RKO (cell line): ENCODE measurements at regions not wholly inside any gene's neighbourhood (a gene's known extent, or its start where the extent isn't known, plus 50 kb on each side); places are given as distances from the start of the nearest gene placed in this dataset.
"Not testable (repeated sequence)": the region's sequence is repeated elsewhere in the genome, so short reads cannot be mapped to it uniquely, and the experiment has no call there.

Experiments
- DNase-seq: peaks from one replicate; pipeline ENCODE4 v3.0.0-alpha.2; 2016; ENCODE audit warnings: low spot score

DNA sequence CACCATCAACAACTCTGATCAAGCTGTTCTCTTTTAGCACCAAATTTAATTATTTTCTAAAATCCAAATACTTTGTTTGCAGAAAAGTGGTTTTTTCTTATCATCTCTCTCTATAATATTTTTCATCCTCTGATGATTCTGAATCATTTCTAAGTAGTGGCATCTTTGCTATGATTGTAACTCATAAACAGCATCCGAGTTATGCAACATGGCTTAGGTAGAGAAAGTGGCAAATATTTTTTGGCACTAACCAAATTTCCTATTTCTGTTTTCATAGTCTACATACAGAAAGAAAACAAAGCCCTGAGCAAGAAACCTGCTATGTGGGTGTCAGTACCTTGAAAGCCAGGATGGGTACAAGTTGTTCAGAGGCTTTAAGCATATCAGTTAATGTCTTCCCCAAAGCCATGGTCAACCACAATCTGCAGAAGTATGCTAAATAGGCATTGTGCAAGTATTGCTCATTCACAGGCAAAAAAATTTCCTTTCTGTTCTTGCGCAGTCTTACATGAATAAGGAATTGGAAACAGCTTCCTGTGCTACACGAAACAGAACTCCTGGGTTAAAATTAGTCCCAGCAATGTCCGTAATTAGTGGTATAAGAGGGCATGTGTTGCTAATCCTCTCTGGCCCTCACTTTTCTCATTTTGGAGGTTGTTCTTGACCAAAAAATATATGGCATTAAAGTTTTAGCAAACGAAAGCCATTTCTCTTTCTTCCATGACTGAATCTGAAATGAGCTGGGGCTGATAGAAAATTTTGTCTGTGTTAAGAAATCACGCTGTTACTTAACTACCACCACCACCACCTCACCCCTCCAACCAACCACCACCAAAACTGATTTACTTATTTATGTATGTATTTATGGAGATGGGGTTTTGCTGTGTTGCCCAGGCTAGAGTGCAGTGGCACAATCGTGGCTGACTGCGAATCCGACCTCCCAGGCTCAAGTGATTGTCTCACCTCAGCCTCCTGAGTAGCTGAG lies 325.6 kb upstream of the MAGI2 start:
- DNase-seq, result no peak

GRCh38 chr7:79775911-79776310 lies 322.4 kb upstream of the MAGI2 start:
- no peak for DNase-seq

DNA sequence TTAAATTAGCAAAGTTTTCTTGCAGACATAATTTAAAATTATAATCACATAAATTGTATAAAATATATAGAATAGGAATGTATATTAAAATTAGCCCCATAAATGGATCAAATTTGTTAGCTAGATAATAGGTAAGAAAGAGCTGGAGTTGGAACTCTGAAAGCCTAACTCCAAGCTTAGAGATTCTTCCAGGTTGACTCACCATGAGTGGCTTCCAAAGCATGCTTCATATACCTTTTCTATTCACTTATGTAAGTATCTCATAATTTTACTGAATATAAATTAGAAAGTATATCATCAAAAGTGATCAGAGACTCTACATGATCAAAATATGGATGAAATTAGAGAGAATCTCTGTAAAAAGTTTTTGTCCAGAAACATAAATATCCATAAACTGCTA lies 320.7 kb upstream of the MAGI2 start:
- DNase-seq, result no peak

- DNase-seq, result no peak
Observed at GRCh38 chr7:79770970-79771369, 317.5 kb upstream of the MAGI2 start.

- no peak for DNase-seq
Observed at GRCh38 chr7:79770063-79770462, 316.6 kb upstream of the MAGI2 start.

- not testable (repeated sequence) for DNase-seq
Observed at GRCh38 chr7:79767876-79768560, 314.6 kb upstream of the MAGI2 start.

- DNase-seq, result not testable (repeated sequence)
Observed at GRCh38 chr7:79767192-79767591, 313.7 kb upstream of the MAGI2 start.

- no peak for DNase-seq
Observed at GRCh38 chr7:79761876-79762429, 308.5 kb upstream of the MAGI2 start.

DNA sequence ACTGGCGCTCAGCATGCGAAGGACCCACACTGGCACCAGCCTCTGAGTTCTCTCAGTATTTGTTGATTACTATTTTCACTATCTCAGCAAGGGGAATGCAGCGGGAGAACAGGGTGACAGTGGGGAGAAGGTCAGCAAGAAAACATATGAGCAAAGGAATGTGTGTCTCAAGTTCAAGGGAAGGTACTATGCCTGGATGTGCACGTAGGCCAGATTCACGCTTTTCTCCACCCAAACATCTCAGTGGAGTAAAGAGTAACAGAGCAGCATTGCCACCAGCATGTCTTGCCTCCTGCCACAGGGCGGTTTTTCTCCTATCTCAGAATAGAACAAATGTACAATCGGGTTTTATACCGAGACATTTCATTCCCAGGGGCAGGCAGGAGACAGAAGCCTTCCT lies 297.5 kb upstream of the MAGI2 start:
- not testable (repeated sequence) for DNase-seq

- DNase-seq, result no peak
Observed at GRCh38 chr7:79749856-79750255, 296.4 kb upstream of the MAGI2 start.

- DNase-seq, result no peak
Observed at GRCh38 chr7:79741684-79742083, 288.2 kb upstream of the MAGI2 start.

GRCh38 chr7:79740076-79740475 lies 286.6 kb upstream of the MAGI2 start:
- no peak for DNase-seq

GRCh38 chr7:79739036-79739709 lies 285.7 kb upstream of the MAGI2 start:
- DNase-seq, result not testable (repeated sequence)

DNA sequence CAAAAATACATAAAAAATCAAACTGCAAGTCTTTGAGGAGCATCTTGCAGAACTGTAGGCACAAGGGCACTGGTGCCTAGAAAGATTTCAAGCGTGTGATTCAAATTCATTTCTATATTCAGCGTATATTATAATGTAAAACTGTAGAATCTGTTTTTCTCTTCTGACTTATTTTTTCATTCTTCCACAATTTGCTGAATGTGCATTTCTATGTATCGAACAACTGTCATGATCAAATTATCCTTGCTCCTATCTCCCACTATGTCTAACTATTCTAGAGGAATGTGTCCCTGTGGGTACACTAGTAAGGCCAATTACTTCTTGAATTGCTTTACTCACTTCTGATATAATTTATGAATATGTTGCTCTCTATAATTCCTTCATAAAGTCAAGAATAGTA lies 283.0 kb upstream of the MAGI2 start:
- no peak for DNase-seq

- DNase-seq, result no peak
Observed at GRCh38 chr7:79735012-79735411, 281.5 kb upstream of the MAGI2 start.

GRCh38 chr7:79734181-79734580 lies 280.7 kb upstream of the MAGI2 start:
- no peak for DNase-seq

DNA sequence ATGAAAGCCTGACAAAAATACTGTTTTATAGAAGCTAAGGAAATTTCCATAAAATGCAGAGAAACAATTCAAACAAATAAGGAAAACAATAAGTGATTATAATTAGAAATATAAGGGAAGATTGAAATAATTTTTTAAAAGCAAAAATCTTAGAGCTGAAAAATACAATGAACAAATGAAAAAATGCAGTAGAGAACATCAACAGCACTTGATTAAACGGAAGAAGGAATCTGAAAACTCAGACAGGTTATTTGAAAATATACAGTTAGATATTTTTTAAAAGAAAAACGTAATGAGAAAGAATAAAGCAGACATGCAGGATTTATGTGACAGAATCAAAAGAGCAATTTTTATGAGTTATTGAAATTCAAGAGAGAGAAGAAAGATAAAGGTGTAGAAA lies 279.1 kb upstream of the MAGI2 start:
- DNase-seq, result no peak

DNA sequence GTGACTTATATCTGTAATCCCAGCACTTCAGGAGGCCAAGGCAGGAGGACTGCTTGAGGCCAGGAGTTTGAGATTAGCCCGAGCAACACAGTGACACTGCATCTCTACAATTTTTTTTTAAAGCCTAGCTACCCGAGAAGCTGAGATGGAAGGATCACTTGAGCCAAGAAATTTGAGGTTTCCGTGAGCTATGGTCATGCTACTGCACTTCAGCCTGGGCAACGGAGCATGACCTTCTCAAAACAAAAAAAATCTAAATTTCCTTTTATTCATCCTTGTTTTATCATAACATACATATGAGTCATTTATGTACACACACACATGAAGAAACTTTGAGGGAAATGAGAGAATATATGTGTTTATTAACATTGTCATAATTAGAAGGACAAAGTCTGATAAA lies 277.5 kb upstream of the MAGI2 start:
- DNase-seq, result no peak

DNA sequence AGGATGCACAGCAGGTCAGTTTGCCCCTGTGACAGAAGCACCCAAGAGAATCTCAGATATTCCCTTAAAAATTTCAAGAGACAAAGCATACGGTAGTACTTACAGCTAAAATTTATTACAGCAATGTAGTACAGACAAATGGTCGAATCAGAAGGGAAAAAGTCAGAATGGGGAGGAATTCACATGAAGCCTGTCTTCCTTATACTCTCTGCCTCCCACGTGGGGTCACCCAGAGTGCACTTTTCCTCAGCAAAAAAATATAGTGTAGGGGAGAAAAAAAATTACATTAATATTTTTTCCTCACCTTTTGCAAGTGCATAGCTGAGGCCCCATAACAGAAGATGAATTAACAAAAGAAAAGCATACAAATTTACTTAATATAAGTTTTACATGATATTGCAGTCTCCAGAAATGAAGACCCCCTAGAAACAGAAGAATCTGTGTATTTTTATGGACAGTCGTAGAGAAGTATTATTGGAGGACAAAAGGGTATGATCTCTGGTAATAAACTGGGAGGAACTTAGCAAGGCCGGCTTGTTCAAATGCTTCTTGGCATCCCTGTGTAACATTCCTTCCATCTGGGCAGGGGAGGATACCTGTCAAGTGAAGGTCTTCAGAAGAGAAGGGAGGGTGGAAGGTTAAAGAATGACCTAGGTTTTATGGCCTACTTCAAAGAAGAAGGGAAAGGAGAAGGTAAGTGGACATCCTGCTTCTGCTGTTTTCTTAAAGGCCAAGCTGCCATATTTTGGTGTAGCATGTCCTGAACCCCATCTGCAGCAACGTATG lies 270.6 kb upstream of the MAGI2 start:
- DNase-seq, result no peak

- no peak for DNase-seq
Observed at GRCh38 chr7:79722217-79722616, 268.8 kb upstream of the MAGI2 start.

DNA sequence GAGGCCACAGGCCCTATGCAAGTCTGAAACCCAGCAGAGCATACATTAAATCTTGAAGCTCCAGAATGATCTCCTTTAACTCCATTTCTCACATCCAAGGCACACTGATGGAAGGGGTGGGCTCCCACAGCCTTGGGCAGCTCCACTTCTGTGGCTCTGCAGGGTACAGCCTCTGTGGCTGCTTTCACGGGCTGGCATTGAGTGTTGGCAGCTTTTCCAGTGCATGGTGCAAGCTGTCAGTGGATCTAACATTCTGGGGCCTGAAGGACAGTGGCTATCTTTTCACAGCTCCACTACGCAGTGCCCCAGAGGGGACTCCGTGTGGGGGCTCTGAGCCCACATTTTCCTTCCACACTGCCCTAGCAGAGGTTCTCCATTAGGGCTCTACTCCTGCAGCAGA lies 265.7 kb upstream of the MAGI2 start:
- DNase-seq, result no peak

- no peak for DNase-seq
Observed at GRCh38 chr7:79716329-79716728, 262.9 kb upstream of the MAGI2 start.
